Common myeloid progenitor, CD34-positive (primary cell): ENCODE measurements at regions not wholly inside any gene's neighbourhood (a gene's known extent, or its start where the extent isn't known, plus 50 kb on each side); places are given as distances from the start of the nearest gene placed in this dataset.

Experiments used
- CTCF ChIA-PET: fragments of 350-600 bp; sonication (Branson Sonifier 250); formaldehyde crosslinking; loops from one replicate; lab custom pipeline; 2021; ENCODE audit warnings: antibody characterized with exemption; lab: Charles Lee
- POLR2A ChIA-PET: fragments of 350-600 bp; sonication (Branson Sonifier 250); formaldehyde crosslinking; loops from one replicate; lab custom pipeline; 2021; ENCODE audit warnings: antibody characterized with exemption; lab: Charles Lee
- DNase-seq, 3 donors: peaks; one replicate each; pipeline versions ENCODE4 v3.0.0 to v3.0.0-alpha.2; 2013
- H3K27ac ChIP-seq, 2 experiments: 1 replicate in 1 of 2; 2 replicates in 1 of 2; pipeline ENCODE4 v1.7.0; 2013; ENCODE audit warnings: inconsistent platforms in 2 of 2, low read length in 2 of 2, mild to moderate bottlenecking in 2 of 2, low read depth in 1 of 2, moderate library complexity in 1 of 2; ENCODE audit not compliant: severe bottlenecking in 2 of 2, insufficient read depth in 1 of 2, poor library complexity in 1 of 2
- H3K27me3 ChIP-seq, 5 experiments: replicated peaks in 2 of 5; 1 replicate in 3 of 5; 2 replicates in 2 of 5; pipeline versions ENCODE4 v1.6.1 to v1.7.0; 2013; ENCODE audit warnings: low read length in 4 of 5, mild to moderate bottlenecking in 2 of 5, moderate library complexity in 2 of 5, inconsistent platforms in 1 of 5; ENCODE audit not compliant: insufficient read depth in 5 of 5, control insufficient read depth in 4 of 5
- H3K36me3 ChIP-seq, 4 experiments: 1 replicate in 2 of 4; 2 replicates in 2 of 4; pipeline versions ENCODE4 v1.6.1 to v1.7.0; 2013; ENCODE audit warnings: low read length in 3 of 4, control low read depth in 1 of 4, mild to moderate bottlenecking in 1 of 4; ENCODE audit not compliant: control insufficient read depth in 4 of 4, insufficient read depth in 4 of 4
- H3K4me1 ChIP-seq, 4 experiments: 1 replicate in 3 of 4; 2 replicates in 1 of 4; pipeline versions ENCODE4 v1.6.1 to v1.7.1; 2013; ENCODE audit warnings: low read length in 3 of 4, mild to moderate bottlenecking in 3 of 4, control low read depth in 1 of 4, inconsistent platforms in 1 of 4, moderate library complexity in 1 of 4; ENCODE audit not compliant: control insufficient read depth in 4 of 4, insufficient read depth in 4 of 4; ENCODE audit errors: control extremely low read depth in 1 of 4
- H3K4me3 ChIP-seq, 7 experiments: 1 replicate in 4 of 7; 2 replicates in 3 of 7; pipeline versions ENCODE4 v1.5.1 to v1.7.0; 2013; ENCODE audit warnings: mild to moderate bottlenecking in 7 of 7, low read length in 6 of 7, moderate library complexity in 6 of 7, inconsistent platforms in 2 of 7, low read depth in 2 of 7, control low read depth in 1 of 7; ENCODE audit not compliant: insufficient read depth in 4 of 7, control insufficient read depth in 1 of 7; ENCODE audit errors: extremely low read depth in 1 of 7
- H3K9me3 ChIP-seq, 5 experiments: 1 replicate in 4 of 5; 2 replicates in 1 of 5; pipeline versions ENCODE4 v1.6.1 to v1.7.1; 2013; ENCODE audit warnings: low read length in 4 of 5, mild to moderate bottlenecking in 2 of 5, inconsistent platforms in 1 of 5, low read depth in 1 of 5, moderate library complexity in 1 of 5; ENCODE audit not compliant: control insufficient read depth in 4 of 5, insufficient read depth in 2 of 5; ENCODE audit errors: control extremely low read depth in 1 of 5
- WGBS: methylation state at CpG from one replicate; pipeline ENCODE4 v1.1.5; 2013; ENCODE audit not compliant: insufficient coverage; 5-methylcytosine and 5-hydroxymethylcytosine counted together

GRCh38 chr19:46950526-46951170, 69.0 kb upstream of the NPAS1 start:
- H3K4me3 ChIP-seq, result no peak overlapping the region
- peaks cover 7 to 29% (median 14%) of the 10 kb centered on the region in 4 experiments for H3K4me1 ChIP-seq
- ChIA-PET POLR2A (interaction anchor here (0.6 kb wide), 1 partner anchor 13 kb away, joined by 6 read pairs; no protein-coding TSS in a partner anchor), CTCF (interaction anchor here (1.1 kb wide), 1 partner anchor 41 kb away, joined by 4 read pairs; no protein-coding TSS in a partner anchor)
- peaks cover 0 to 5% (median 0%) of the 10 kb centered on the region in 5 experiments for H3K9me3 ChIP-seq
- peaks cover 0 to 44% (median 11%) of the 10 kb centered on the region in 4 experiments for H3K36me3 ChIP-seq
- 88% methylated on average over 6 of the region's 7 CpGs for WGBS
- no peak for DNase-seq
- H3K27ac ChIP-seq, result no peak overlapping the region
- H3K27me3 ChIP-seq, result no peaks in the 10 kb centered on the region

- WGBS, result 93% methylated on average over 3 of the region's 8 CpGs
- peaks cover 0 to 5% (median 0%) of the 10 kb centered on the region in 5 experiments for H3K9me3 ChIP-seq
- no peak for DNase-seq
- CTCF ChIA-PET, result no interaction called here
- H3K36me3 ChIP-seq, result peaks cover 0 to 40% (median 11%) of the 10 kb centered on the region in 4 experiments
- H3K27me3 ChIP-seq, result no peaks in the 10 kb centered on the region
- POLR2A ChIA-PET, result interaction anchor here (0.6 kb wide), 1 partner anchor 12 kb away, joined by 6 read pairs; no protein-coding TSS in a partner anchor
- H3K4me3 ChIP-seq, result no peak overlapping the region
- H3K4me1 ChIP-seq, result peaks cover 8 to 36% (median 21%) of the 10 kb centered on the region in 4 experiments
- no peak overlapping the region for H3K27ac ChIP-seq
These were observed 68.3 kb upstream of the NPAS1 start for GRCh38 chr19:46951171-46951986.

- WGBS, result 98% methylated on average over 4 of the region's 5 CpGs
- H3K4me3 ChIP-seq, result no peak overlapping the region
- DNase-seq, result no peak
- CTCF ChIA-PET, result interaction anchor here (0.9 to 1.4 kb wide), 3 partner anchors 8 to 60 kb away, joined by 3 read pairs; no protein-coding TSS in a partner anchor
- H3K27ac ChIP-seq, result no peak overlapping the region
- H3K4me1 ChIP-seq, result peaks cover 8 to 40% (median 24%) of the 10 kb centered on the region in 4 experiments
- H3K9me3 ChIP-seq, result peaks cover 0 to 5% (median 0%) of the 10 kb centered on the region in 5 experiments
- H3K36me3 ChIP-seq, result peaks cover 0 to 33% (median 10%) of the 10 kb centered on the region in 4 experiments
- POLR2A ChIA-PET, result no interaction called here
- H3K27me3 ChIP-seq, result no peaks in the 10 kb centered on the region
These were observed 66.8 kb upstream of the NPAS1 start for GRCh38 chr19:46952874-46953273.

GRCh38 chr19:46953955-46954501, 65.6 kb upstream of the NPAS1 start:
- Histone ChIP-seq H3K4me1 (peaks cover 8 to 40% (median 24%) of the 10 kb centered on the region in 4 experiments), H3K27me3 (no peaks in the 10 kb centered on the region), H3K9me3 (peaks cover 0 to 5% (median 0%) of the 10 kb centered on the region in 5 experiments), H3K4me3 (no peak overlapping the region), H3K36me3 (peaks cover 0 to 28% (median 10%) of the 10 kb centered on the region in 4 experiments), H3K27ac (no peak overlapping the region)
- no peak for DNase-seq
- CTCF ChIA-PET, result interaction anchor here (1.3 to 1.4 kb wide), 3 partner anchors 9 to 59 kb away, joined by 3 to 4 read pairs (median 3); no protein-coding TSS in a partner anchor
- POLR2A ChIA-PET, result interaction anchor here (1.1 kb wide), 1 partner anchor 9 kb away, joined by 3 read pairs; no protein-coding TSS in a partner anchor
- 98% methylated on average over 5 of the region's 6 CpGs for WGBS

GRCh38 chr19:46954502-46954992, 65.1 kb upstream of the NPAS1 start:
- ChIA-PET POLR2A (interaction anchor here (1.1 kb wide), 1 partner anchor 10 kb away, joined by 3 read pairs; no protein-coding TSS in a partner anchor), CTCF (interaction anchor here (0.6 to 3.1 kb wide), 9 partner anchors 10 to 98 kb away, joined by 3 to 8 read pairs (median 4); no protein-coding TSS in a partner anchor)
- 78% methylated on average over 5 of the region's 7 CpGs for WGBS
- Histone ChIP-seq H3K4me3 (peak overlapping the region in 2 of 7 experiments; percentile 78 to 81), H3K4me1 (peaks cover 8 to 40% (median 24%) of the 10 kb centered on the region in 4 experiments), H3K27ac (peak overlapping the region in 1 of 2 experiments; percentile 76), H3K27me3 (no peaks in the 10 kb centered on the region), H3K36me3 (peaks cover 0 to 27% (median 10%) of the 10 kb centered on the region in 4 experiments), H3K9me3 (peaks cover 0 to 5% (median 0%) of the 10 kb centered on the region in 5 experiments)
- no peak for DNase-seq

- Histone ChIP-seq H3K36me3 (peaks cover 0 to 20% (median 10%) of the 10 kb centered on the region in 4 experiments), H3K9me3 (peaks cover 0 to 5% (median 0%) of the 10 kb centered on the region in 5 experiments), H3K4me1 (peaks cover 8 to 40% (median 24%) of the 10 kb centered on the region in 4 experiments), H3K27me3 (no peaks in the 10 kb centered on the region), H3K4me3 (peak overlapping the region in 6 of 7 experiments; percentile 45 to 81 (median 68)), H3K27ac (peak overlapping the region in 1 of 2 experiments; percentile 76)
- CTCF ChIA-PET, result interaction anchor here (0.6 to 3.1 kb wide), 8 partner anchors 9 to 99 kb away, joined by 3 to 8 read pairs (median 4); no protein-coding TSS in a partner anchor
- POLR2A ChIA-PET, result interaction anchor here (1.1 kb wide), 1 partner anchor 10 kb away, joined by 3 read pairs; no protein-coding TSS in a partner anchor
- WGBS, result 21% methylated on average over 6 of the region's 10 CpGs
- DNase-seq, result peak; percentile 76 to 91 (median 83)
These were observed 64.4 kb upstream of the NPAS1 start for GRCh38 chr19:46954993-46955812.
